ENCODE measurements at regions not wholly inside any gene's neighbourhood (a gene's known extent, or its start where the extent isn't known, plus 50 kb on each side); places are given as distances from the start of the nearest gene placed in this dataset.
"Not testable (repeated sequence)": the region's sequence is repeated elsewhere in the genome, so short reads cannot be mapped to it uniquely, and the experiment has no call there.

- TF ChIP-seq POLR2AphosphoS5 (IDR thresholded peaks at IDR 0.05; ENCODE audit: borderline replicate concordance, low read depth, low read length); EZH2 (IDR thresholded peaks at IDR 0.05): not testable (repeated sequence)
Measured at GRCh38 chr3:156048483-156048882, 71.9 kb upstream of the KCNAB1 start.
